Uterus (tissue), 2 donors: ENCODE measurements at regions not wholly inside any gene's neighbourhood (a gene's known extent, or its start where the extent isn't known, plus 50 kb on each side); places are given as distances from the start of the nearest gene placed in this dataset.

Experiments
- CTCF ChIP-seq, 4 experiments: fragments of 200-600 bp in 2 of 4; fragments of 450-650 bp in 2 of 4; sonication (generic) in 2 of 4; IDR thresholded peaks; one replicate each; pipeline ENCODE4 v1.5.1; 2016 to 2019; ENCODE audit warnings: antibody characterized with exemption in 4 of 4, mild to moderate bottlenecking in 2 of 4, moderate library complexity in 1 of 4
- POLR2A ChIP-seq, 2 donors: fragments of 450-650 bp; IDR thresholded peaks; one replicate each; pipeline ENCODE4 v1.6.1; 2016; ENCODE audit warnings: antibody characterized with exemption in 2 of 2, mild to moderate bottlenecking in 1 of 2, moderate library complexity in 1 of 2

- no peak for TF ChIP-seq CTCF (IDR thresholded peaks at IDR 0.05)
- no peak for TF ChIP-seq POLR2A (IDR thresholded peaks at IDR 0.05)
Observed at GRCh38 chr18:62658028-62658427, 57.3 kb upstream of the PHLPP1 start.
